Heart left ventricle (tissue), 16 donors: ENCODE measurements at regions not wholly inside any gene's neighbourhood (a gene's known extent, or its start where the extent isn't known, plus 50 kb on each side); places are given as distances from the start of the nearest gene placed in this dataset.

Experiments
- ATAC-seq, 4 donors: fragments of 200-7000 bp; cut with Tn5 transposase; one replicate each; pipeline ENCODE4 v1.9.1; 2020 to 2022; ENCODE audit warnings: moderate library complexity in 4 of 4, mild to moderate bottlenecking in 3 of 4, moderate number of reproducible peaks in 1 of 4
- DNase-seq, 5 donors: peaks; one replicate each; pipeline ENCODE4 v3.0.0-alpha.2; 2020
- H3K27ac ChIP-seq, 12 donors: fragments of 200-600 bp; sonication (generic) in 4 of 12; one replicate each; pipeline versions ENCODE4 v1.5.0 to v1.8.0; 2016 to 2022; ENCODE audit warnings: mild to moderate bottlenecking in 2 of 12
- H3K27me3 ChIP-seq, 9 donors: fragments of 200-600 bp; sonication (generic) in 2 of 9; one replicate each; pipeline versions ENCODE4 v1.5.1 to v1.8.0; 2016 to 2022; ENCODE audit warnings: mild to moderate bottlenecking in 3 of 9
- H3K36me3 ChIP-seq, 9 donors: fragments of 200-600 bp; sonication (generic) in 2 of 9; one replicate each; pipeline versions ENCODE4 v1.5.0 to v1.8.0; 2018 to 2022; ENCODE audit warnings: mild to moderate bottlenecking in 2 of 9
- H3K4me1 ChIP-seq, 12 donors: fragments of 200-600 bp; sonication (generic) in 4 of 12; one replicate each; pipeline versions ENCODE4 v1.5.0 to v1.8.0; 2016 to 2022; ENCODE audit warnings: mild to moderate bottlenecking in 3 of 12
- H3K4me3 ChIP-seq, 12 donors: fragments of 200-600 bp; sonication (generic) in 4 of 12; one replicate each; pipeline versions ENCODE4 v1.5.0 to v1.8.0; 2017 to 2022; ENCODE audit warnings: mild to moderate bottlenecking in 9 of 12, moderate library complexity in 4 of 12
- H3K9me3 ChIP-seq, 12 donors: fragments of 200-600 bp; sonication (generic) in 4 of 12; one replicate each; pipeline versions ENCODE4 v1.5.0 to v1.8.0; 2016 to 2022; ENCODE audit warnings: mild to moderate bottlenecking in 1 of 12
- CTCF ChIP-seq, 12 donors: fragments of 200-600 bp; sonication (generic) in 4 of 12; IDR thresholded peaks; one replicate each; pipeline versions ENCODE4 v1.5.0 to v1.8.0; 2018 to 2022; ENCODE audit warnings: antibody characterized with exemption in 12 of 12, mild to moderate bottlenecking in 5 of 12
- POLR2A ChIP-seq, 2 donors: fragments of 450-650 bp; IDR thresholded peaks; one replicate each; pipeline ENCODE4 v1.6.1; 2017; ENCODE audit warnings: antibody characterized with exemption in 2 of 2, mild to moderate bottlenecking in 2 of 2, moderate library complexity in 2 of 2
- WGBS, 4 donors: extraction: QIAGEN DNeasy Blood & Tissue Kit in 2 of 4; methylation state at CpG; one replicate each; pipeline versions ENCODE4 v1.1.5 to v1.1.7; 2013 to 2018; 5-methylcytosine and 5-hydroxymethylcytosine counted together
- intact Hi-C, 10 donors: fragments of 100-400 bp; cut with DNase I; formaldehyde crosslinking; loops; one replicate each; pipeline versions ENCODE4 v1.11.1 to v1.14.2; 2022
- donor health status: ischemic (EF 13 %, LVEDD 7.1; RV severe dilation, severe dysfunction).
- donor health status: healthy with polysubstance abuse.
- donor health status: DM: no; HTN: yes; CAD: no.
- donor health status: DM: no; HTN: no; CAD: no.
- donor health status: ischemic (EF 25% LVEDD 6.9; RV normal size, moderate dysfunction).
- donor health status: ischemic (EF 25% LVEDD 5.7; RV mildly dilated, moderate dysfunction).
- donor health status: healthy.
- donor health status: DM: yes; HTN: yes; CAD: no.
- donor health status: ischemic (EF 35%, LVEDD 5.7; RV mildly dilated, moderate dysfunction).
- donor health status: nonischemic (EF 11% LVEDD 7.7; RV severe dilation, severe dysfunction).
- donor health status: DM: yes; HTN: yes; CAD: no.
- donor health status: PGD.
- donor health status: ischemic (EF 29% LVEDD 5.4; RV normal size, mild dysfunction).
- donor health status: nonischemic (EF 23%, LVEDD 6.1; RV moderate dilation, normal function).

GRCh38 chr5:29963956-29964355 is 1229.5 kb upstream of the CDH6 start:
- ATAC-seq (no peak), DNase-seq (no peak)
- intact Hi-C loops: no loop called here
- Histone ChIP-seq H3K27me3 (no peaks in the 10 kb centered on the region), H3K4me1 (no peaks in the 10 kb centered on the region), H3K36me3 (no peaks in the 10 kb centered on the region), H3K9me3 (peaks cover 0 to 5% (median 0%) of the 10 kb centered on the region in 12 donors), H3K4me3 (no peak overlapping the region), H3K27ac (no peak overlapping the region)
- 40 to 43% (median 43%) methylated on average over 3 of the region's 3 CpGs for WGBS, 4 donors
- TF ChIP-seq CTCF (IDR thresholded peaks at IDR 0.05) (no peak), POLR2A (IDR thresholded peaks at IDR 0.05) (no peak)

GRCh38 chr5:29960323-29960722 is 1233.2 kb upstream of the CDH6 start:
- Histone ChIP-seq H3K4me3 (no peak overlapping the region), H3K36me3 (no peaks in the 10 kb centered on the region), H3K27me3 (no peaks in the 10 kb centered on the region), H3K4me1 (no peaks in the 10 kb centered on the region), H3K27ac (no peak overlapping the region), H3K9me3 (peaks cover 0 to 4% (median 0%) of the 10 kb centered on the region in 12 donors)
- ATAC-seq (no peak), DNase-seq (no peak)
- WGBS, 4 donors: 47 to 90% (median 65%) methylated on average over 2 of the region's 2 CpGs
- TF ChIP-seq POLR2A (IDR thresholded peaks at IDR 0.05) (no peak), CTCF (IDR thresholded peaks at IDR 0.05) (no peak)
- intact Hi-C loops: no loop called here

- 69 to 82% (median 76%) methylated on average over 2 of the region's 2 CpGs for WGBS, 4 donors
- DNase-seq (no peak), ATAC-seq (no peak)
- no peak overlapping the region for H3K4me3 ChIP-seq
- TF ChIP-seq POLR2A (IDR thresholded peaks at IDR 0.05): no peak
- no peak for TF ChIP-seq CTCF (IDR thresholded peaks at IDR 0.05)
- no peaks in the 10 kb centered on the region for H3K27me3 ChIP-seq
- H3K4me1 ChIP-seq: no peaks in the 10 kb centered on the region
- H3K36me3 ChIP-seq: no peaks in the 10 kb centered on the region
- no peaks in the 10 kb centered on the region for H3K9me3 ChIP-seq
- H3K27ac ChIP-seq: no peak overlapping the region
- intact Hi-C loops: no loop called here
Observed at GRCh38 chr5:29950416-29951145, 1242.9 kb upstream of the CDH6 start.

GRCh38 chr5:29949301-29949872 is 1244.1 kb upstream of the CDH6 start:
- intact Hi-C loops: no loop called here
- Histone ChIP-seq H3K27me3 (no peaks in the 10 kb centered on the region), H3K36me3 (no peaks in the 10 kb centered on the region), H3K9me3 (no peaks in the 10 kb centered on the region), H3K4me1 (no peaks in the 10 kb centered on the region), H3K4me3 (no peak overlapping the region), H3K27ac (no peak overlapping the region)
- 81 to 94% (median 88%) methylated on average over 7 of the region's 7 CpGs for WGBS, 4 donors
- DNase-seq: no peak
- ATAC-seq: no peak
- no peak for TF ChIP-seq POLR2A (IDR thresholded peaks at IDR 0.05)
- TF ChIP-seq CTCF (IDR thresholded peaks at IDR 0.05): no peak
